ENCODE measurements at regions not wholly inside any gene's neighbourhood (a gene's known extent, or its start where the extent isn't known, plus 50 kb on each side); places are given as distances from the start of the nearest gene placed in this dataset.
"Not testable (repeated sequence)": the region's sequence is repeated elsewhere in the genome, so short reads cannot be mapped to it uniquely, and the experiment has no call there.

DNA sequence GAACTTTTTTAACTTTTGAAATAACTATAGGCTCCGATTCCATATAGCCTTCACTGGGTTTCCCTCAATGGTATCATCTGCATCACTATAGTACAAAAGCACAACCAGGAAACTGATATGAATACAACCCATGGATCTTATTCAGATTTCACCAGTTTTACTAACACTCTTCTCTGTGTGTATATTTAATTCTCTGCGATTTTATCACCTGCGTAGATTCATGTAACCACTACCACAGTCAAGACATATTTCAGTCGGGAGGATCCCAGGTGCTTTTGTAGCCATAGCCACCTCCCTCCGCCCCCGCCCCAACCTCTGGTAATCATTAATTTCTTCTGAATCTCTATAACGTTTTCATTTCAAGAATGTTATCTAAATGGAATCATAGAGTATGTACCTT is 82.8 kb upstream of the C7orf33 start:
- no peak for DNase-seq (ENCODE audit: low read depth in 4 of 4, low spot score in 3 of 4)

DNA sequence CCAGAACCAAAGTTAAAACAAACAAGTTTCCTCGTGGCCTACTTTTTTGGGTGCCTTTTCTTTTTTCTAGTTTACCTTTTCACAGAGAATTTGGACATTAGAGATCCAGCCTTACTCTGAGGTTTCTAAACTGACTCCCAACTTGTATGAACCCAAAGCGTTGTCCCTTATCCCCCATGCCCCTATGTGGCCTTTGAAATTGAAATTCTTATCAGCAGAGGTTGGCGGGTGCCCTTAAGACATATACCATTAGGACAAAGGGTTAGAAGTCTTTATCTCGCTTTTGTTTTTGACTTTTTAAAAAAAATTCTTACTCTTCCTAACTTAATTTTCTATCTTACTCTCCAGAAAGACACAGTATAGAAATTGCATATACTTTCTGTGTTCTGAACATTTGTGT is 76.3 kb upstream of the C7orf33 start:
- no peak for DNase-seq (ENCODE audit: low read depth in 4 of 4, low spot score in 3 of 4)

DNA sequence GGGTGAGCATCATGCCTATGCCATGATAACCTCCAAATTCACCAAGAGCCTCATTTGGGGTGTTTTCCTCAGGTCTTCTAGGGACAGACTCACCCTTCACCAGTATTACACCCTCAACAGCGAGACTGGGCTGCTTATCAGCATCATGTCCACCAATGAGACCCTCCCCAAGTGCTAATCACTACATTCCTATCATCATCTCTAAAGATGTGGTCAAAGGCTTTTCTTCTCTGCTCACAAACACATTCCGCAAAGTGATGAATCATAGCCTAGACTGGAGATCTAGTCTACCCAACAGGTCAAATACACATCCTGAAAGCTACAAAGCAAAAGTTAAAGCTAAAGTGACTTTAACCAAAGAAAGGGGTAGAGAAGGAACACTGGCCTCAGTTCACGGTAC is 75.3 kb upstream of the C7orf33 start:
- DNase-seq (ENCODE audit: low read depth in 4 of 4, low spot score in 3 of 4), result no peak

DNA sequence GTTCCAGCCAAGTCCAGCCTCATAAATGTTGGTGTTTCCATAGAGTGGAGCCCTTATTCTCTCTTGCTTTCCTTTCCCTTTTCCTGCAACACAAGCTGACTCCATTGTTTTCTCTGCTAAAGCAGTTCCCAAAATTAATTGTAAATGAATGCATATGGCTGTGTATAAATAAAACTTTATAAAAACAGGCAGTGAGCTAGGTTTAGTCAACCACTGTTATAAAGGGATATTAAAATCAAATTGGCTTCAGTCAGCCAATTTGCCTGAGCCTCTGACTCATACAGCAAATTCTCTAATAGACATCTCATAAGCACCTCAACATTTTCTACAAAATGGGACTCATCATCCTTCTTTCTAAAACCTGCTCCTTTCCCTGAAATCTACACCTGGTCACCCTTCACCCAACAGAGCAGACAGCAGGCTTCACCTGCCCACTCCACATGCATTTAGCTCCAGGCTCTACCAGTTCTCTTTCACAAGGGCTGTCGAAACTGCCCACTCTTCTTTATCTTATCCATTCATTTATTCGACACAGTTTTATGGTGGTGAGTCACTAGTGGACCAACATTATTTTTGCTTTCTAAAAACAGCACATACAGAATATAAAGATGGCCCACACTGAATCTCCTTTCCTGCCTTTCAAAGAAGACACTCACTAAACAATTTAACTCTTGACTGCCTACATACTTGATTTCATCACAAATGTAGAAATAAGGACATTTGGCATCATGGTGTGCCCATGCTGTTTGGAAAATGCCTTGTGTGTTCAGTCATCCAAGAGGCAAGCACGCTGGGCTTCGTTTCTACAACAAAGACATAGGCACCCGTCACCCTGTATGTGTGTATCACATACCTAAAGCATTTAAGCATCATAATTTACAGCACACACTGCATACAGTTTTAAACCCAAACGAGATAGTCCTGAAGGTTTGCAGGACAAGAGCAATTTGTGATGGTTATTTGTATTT is 74.6 kb upstream of the C7orf33 start:
- no peak for DNase-seq (ENCODE audit: low read depth in 4 of 4, low spot score in 3 of 4)

DNA sequence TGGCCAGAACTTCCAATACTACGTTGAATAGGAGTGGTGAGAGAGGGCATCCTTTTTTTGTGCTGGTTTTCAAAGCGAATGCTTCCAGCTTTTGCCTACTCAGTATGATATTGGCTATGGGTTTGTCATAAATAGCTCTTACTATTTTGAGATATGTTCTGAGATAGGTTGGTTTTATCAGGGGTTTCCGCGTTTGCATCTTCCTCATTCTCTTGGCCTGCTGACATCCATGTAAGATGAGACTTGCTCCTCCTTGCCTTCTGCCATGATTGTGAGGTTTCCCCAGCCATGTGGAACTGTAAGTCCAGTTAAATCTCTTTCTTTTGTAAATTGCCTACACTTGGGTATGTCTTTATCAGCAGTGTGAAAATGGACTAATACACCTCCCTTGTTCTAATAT is 71.2 kb upstream of the C7orf33 start:
- not testable (repeated sequence) for DNase-seq (ENCODE audit: low read depth in 4 of 4, low spot score in 3 of 4)

DNA sequence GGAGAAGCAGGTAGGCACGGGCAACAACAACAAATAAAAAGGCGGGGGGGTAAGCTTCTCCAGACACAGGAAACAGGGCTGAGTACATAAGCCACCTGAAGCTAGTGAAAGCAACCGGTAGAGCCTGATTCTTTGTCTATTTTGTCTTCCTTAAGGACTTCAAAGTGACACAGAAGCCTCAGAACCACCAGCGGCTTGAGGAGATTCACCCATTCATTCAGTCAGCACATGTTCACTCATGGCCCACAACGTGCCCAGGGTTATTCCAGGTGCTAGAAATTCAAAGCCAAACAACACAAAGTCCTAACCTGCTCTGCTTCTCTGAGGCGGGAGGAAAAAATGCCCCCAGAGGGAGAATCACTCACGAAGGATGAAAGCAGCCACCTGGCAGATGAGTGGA is 69.3 kb upstream of the C7orf33 start:
- no peak for DNase-seq (ENCODE audit: low read depth in 4 of 4, low spot score in 3 of 4)

DNA sequence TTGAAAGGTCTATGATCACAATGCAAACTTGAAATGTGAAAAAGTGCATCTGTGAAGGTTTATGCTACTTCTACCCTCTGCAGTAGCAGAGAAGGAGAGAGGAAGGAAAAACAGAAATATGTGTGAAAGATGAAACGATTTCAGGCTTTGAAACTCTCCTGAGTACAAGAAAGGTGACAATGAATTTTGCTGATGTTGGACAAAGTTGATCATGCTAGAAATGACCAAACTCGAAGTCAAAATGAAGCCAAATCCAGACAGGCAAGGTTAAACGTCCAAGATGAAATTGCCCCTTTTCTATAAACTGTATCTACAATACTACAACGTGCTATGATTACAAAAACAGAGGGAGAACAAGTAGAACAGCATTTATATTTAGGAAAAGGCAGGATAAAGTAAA is 67.0 kb upstream of the C7orf33 start:
- no peak for DNase-seq (ENCODE audit: low read depth in 4 of 4, low spot score in 3 of 4)

DNA sequence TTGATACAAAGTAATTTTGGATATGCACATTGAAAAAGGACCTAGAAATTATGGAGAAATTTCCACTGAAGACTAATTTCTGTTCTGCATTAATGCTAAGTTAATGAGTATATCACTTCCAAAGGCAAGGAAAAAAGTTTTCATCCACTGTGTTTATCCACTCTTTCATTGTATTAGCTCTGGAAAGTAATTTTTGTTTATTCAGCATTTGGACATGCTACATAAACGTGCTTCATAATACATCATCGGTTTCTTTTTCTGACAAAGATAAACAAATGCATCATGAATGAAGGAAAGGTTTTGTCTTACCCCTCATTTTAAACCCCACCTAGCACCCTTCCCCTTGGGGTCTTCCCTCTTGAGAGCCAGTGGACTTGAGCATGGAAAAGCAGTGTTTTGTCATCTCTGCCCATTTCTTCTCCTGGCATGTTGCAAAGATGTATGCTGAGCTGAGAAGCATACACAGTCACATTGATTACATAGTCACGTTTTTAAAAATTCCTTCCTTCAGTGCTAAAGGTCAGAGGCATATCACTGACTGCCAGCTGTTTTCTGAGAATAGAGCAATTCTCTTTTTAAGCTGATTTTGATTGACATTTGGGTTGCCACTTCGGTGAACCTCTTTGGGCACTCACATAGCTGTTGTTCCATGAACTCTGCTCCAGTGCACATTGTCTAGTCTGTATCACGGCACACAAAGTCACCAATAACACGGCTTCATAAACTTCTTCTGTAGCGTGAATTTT is 65.9 kb upstream of the C7orf33 start:
- DNase-seq (ENCODE audit: low read depth in 4 of 4, low spot score in 3 of 4), result no peak

DNA sequence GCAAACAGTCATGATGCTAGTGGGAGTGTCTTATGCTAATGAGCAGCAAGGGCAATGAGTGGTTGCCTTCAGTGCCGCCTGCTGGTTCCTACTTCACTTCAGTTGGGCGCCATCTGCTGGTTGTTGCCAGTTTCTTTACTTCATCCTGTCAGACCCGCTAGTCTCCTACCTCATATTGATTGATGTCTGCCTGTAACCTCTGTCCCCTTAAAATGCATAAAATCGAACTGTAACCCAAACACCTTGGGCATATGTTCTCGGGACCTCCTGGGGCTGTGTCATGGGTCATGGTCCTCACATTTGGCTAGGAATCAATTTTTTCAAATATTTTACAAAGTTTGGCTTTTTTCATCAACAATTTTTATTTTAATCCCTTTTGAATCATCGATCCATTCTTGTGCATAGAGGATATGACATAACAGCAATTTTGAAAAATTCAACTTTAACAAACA is 62.8 kb upstream of the C7orf33 start:
- DNase-seq (ENCODE audit: low read depth in 4 of 4, low spot score in 3 of 4), result peak in 1 of 4 donors; percentile 24

DNA sequence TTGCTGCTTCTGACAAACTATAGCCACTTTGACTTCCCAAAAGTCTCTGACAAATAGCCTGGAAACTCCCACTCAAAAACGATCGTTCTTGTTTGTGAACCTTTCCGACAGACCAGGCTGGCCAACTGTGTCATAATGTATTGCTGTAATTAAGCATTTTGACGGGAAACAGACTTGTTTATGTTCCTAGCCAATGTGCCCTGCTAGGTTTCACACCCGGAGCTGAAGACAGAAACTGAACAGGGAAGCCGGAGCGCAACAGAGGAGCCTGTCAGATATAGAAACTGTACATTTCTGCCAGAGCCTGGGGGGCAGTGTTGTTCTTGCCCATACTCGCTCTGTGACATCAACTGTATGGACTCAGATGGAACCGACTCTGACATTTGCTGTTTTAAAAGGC is 55.3 kb upstream of the C7orf33 start:
- DNase-seq (ENCODE audit: low read depth in 4 of 4, low spot score in 3 of 4), result peak; percentile 38 to 70 (median 42)

DNA sequence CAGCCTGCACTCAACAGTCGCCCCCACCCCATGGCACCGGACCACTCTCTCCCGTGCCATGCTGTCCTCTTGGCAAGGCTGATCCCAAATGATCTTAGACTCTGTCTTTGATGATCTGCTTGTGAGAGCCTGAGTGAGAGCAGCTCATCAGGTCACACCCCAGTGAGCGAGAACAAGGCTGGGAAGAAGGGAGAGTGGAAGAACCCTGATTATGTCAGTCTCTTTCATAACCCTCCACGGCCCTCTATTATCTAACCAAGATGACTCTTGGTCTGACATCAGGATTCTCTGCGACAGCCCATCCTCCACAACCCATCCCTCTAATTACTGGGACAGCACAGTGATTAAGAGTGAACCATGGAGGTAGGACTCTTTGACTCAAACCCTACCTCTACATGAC is 53.1 kb upstream of the C7orf33 start:
- DNase-seq (ENCODE audit: low read depth in 4 of 4, low spot score in 3 of 4), result no peak

DNA sequence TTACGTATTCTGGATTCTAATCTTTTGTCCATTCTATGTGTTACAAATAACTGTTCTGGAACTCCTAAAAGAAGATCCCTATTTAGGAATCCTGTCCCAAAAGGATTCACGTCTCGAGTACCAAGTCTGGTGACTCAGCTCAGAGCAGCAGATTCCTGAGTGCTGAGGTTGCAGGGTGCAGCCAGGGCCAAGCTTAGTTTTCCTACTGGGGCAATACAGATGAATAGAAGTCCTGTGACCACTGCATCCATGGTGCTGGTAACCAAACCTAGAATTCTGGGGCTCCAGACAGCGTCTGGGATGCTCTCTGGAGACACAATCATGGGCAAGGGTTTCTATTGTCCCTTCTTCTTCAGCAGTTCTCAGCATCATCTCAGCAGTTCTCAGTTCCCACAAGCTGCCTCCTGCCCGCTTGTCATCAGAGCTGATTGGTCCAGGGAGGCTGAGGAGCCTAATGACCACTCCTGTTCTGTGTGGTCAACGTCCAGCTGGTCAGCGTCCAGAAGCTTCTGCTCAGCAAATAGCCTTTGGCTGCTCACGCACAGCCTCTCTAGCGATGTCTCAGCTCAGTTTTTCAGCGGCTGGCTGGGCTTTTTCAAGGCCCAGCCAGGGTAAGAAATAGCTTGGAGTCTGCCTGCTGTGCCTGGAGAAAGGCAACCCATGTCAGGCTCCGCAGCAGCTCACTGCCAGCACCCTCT is 50.4 kb upstream of the C7orf33 start:
- DNase-seq (ENCODE audit: low read depth in 4 of 4, low spot score in 3 of 4), result no peak
